Thyroid gland (tissue), 4 donors: ENCODE measurements at regions not wholly inside any gene's neighbourhood (a gene's known extent, or its start where the extent isn't known, plus 50 kb on each side); places are given as distances from the start of the nearest gene placed in this dataset.

ENCODE experiments used
- DNase-seq, 2 donors: peaks; one replicate each; pipeline ENCODE4 v3.0.0-alpha.2; 2019
- H3K27ac ChIP-seq, 3 donors: fragments of 200-600 bp; sonication (generic); 1 replicate in 2 of 3; 2 replicates in 1 of 3; pipeline ENCODE4 v1.5.1; 2016 to 2019; ENCODE audit warnings: mild to moderate bottlenecking in 1 of 3, moderate library complexity in 1 of 3
- H3K27me3 ChIP-seq: fragments of 200-600 bp; sonication (generic); one replicate; pipeline ENCODE4 v1.5.1; 2019
- H3K36me3 ChIP-seq, 2 donors: fragments of 200-600 bp; sonication (generic); one replicate each; pipeline ENCODE4 v1.5.1; 2016 to 2019
- H3K4me1 ChIP-seq, 2 donors: fragments of 200-600 bp; sonication (generic); one replicate each; pipeline ENCODE4 v1.5.1; 2017 to 2019
- H3K4me3 ChIP-seq, 3 donors: fragments of 200-600 bp; sonication (generic); replicated peaks in 1 of 3; 1 replicate in 2 of 3; 2 replicates in 1 of 3; pipeline ENCODE4 v1.5.1; 2016; ENCODE audit warnings: mild to moderate bottlenecking in 1 of 3
- H3K9me3 ChIP-seq: fragments of 200-600 bp; sonication (generic); one replicate; pipeline ENCODE4 v1.5.1; 2017
- POLR2A ChIP-seq, 2 donors: fragments of 450-650 bp; IDR thresholded peaks; one replicate each; pipeline ENCODE4 v1.6.1; 2017; ENCODE audit warnings: antibody characterized with exemption in 2 of 2, mild to moderate bottlenecking in 2 of 2, moderate library complexity in 1 of 2
- WGBS, 2 donors: methylation state at CpG; one replicate each; pipeline ENCODE4 v1.1.5; 2017; 5-methylcytosine and 5-hydroxymethylcytosine counted together
- intact Hi-C: fragments of 100-400 bp; cut with DNase I; formaldehyde crosslinking; loops from one replicate; pipeline ENCODE4 v1.15.1; 2023
- TF ChIP-seq, protein P1 (sequence below), 6 experiments: fragments of 200-600 bp in 3 of 6; fragments of 450-650 bp in 3 of 6; sonication (generic) in 3 of 6; IDR thresholded peaks; one replicate each; pipeline ENCODE4 v1.5.1; 2016 to 2019; ENCODE audit warnings: antibody characterized with exemption in 6 of 6, mild to moderate bottlenecking in 2 of 6, inconsistent platforms in 1 of 6, moderate library complexity in 1 of 6

DNA sequence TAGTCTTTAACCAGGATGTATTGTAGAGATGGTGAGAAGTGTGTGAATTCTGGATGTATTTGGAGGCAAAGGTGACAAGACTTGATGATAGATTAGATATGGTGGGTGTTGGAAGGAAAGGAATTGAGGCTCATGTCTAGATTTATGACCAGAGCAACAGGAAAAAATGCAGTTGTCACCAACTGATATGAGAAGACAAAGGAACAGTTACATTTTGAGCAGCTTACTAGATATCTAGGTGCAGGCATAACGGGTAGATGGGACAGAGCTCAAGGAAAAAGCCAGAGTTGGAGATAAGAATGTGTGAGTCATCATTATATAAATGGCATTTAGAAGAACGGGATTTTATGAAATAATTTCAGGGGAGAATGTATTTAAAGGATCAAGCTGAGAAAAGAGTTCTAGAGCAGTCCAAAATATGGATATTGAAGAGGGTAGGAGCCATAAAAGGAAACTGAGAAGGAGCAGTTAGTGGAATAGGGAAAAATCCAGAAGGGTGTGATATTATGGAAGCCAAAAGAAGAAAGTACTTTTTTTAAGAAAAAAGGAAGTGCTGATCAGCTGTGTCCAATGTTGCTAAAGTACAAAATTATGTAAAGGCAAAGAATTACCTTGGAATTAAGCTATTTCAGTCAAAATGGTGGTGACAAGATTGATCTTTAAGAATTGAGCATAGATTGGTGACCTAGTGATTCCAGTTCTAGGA lies 262.5 kb downstream of the CGGBP1 start:
- no peak for DNase-seq
- intact Hi-C loops: no loop called here
- Histone ChIP-seq H3K9me3 (no peaks in the 10 kb centered on the region), H3K4me3 (no peak overlapping the region), H3K27me3 (peaks cover 3% of the 10 kb centered on the region), H3K27ac (no peak overlapping the region), H3K36me3 (no peaks in the 10 kb centered on the region), H3K4me1 (peaks cover 8 to 11% of the 10 kb centered on the region in 2 donors)
- TF ChIP-seq, protein P1, sequence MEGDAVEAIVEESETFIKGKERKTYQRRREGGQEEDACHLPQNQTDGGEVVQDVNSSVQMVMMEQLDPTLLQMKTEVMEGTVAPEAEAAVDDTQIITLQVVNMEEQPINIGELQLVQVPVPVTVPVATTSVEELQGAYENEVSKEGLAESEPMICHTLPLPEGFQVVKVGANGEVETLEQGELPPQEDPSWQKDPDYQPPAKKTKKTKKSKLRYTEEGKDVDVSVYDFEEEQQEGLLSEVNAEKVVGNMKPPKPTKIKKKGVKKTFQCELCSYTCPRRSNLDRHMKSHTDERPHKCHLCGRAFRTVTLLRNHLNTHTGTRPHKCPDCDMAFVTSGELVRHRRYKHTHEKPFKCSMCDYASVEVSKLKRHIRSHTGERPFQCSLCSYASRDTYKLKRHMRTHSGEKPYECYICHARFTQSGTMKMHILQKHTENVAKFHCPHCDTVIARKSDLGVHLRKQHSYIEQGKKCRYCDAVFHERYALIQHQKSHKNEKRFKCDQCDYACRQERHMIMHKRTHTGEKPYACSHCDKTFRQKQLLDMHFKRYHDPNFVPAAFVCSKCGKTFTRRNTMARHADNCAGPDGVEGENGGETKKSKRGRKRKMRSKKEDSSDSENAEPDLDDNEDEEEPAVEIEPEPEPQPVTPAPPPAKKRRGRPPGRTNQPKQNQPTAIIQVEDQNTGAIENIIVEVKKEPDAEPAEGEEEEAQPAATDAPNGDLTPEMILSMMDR (IDR thresholded peaks at IDR 0.05): no peak
- TF ChIP-seq POLR2A (IDR thresholded peaks at IDR 0.05): no peak
- WGBS, 2 donors: 62 to 80% methylated on average over 2 of the region's 2 CpGs

DNA sequence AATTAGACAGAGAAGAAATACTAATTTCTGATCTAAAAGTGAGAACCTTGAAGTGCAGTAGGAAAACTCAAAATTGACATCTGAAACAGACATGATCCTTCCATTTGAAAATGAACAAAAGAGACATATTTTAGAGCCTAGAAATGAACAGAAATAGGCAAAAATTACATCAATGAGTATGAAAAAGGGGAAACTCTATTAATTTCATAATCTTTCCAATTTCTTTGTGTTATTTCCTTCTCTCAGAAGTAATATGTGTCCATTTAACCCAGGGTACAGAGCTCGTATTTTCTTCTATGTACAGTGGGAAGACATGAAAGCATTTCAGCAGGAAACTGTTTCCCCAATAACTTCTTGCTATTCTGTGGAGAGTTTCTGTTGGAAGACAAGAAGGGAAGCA lies 263.1 kb downstream of the CGGBP1 start:
- DNase-seq: no peak
- Histone ChIP-seq H3K4me1 (peaks cover 8 to 11% of the 10 kb centered on the region in 2 donors), H3K4me3 (no peak overlapping the region), H3K27me3 (peaks cover 3% of the 10 kb centered on the region), H3K9me3 (no peaks in the 10 kb centered on the region), H3K36me3 (no peaks in the 10 kb centered on the region), H3K27ac (no peak overlapping the region)
- 63 to 88% methylated on average over 1 of the region's 1 CpG for WGBS, 2 donors
- TF ChIP-seq, protein P1 (IDR thresholded peaks at IDR 0.05): no peak
- TF ChIP-seq POLR2A (IDR thresholded peaks at IDR 0.05): no peak
- intact Hi-C loops: no loop called here

DNA sequence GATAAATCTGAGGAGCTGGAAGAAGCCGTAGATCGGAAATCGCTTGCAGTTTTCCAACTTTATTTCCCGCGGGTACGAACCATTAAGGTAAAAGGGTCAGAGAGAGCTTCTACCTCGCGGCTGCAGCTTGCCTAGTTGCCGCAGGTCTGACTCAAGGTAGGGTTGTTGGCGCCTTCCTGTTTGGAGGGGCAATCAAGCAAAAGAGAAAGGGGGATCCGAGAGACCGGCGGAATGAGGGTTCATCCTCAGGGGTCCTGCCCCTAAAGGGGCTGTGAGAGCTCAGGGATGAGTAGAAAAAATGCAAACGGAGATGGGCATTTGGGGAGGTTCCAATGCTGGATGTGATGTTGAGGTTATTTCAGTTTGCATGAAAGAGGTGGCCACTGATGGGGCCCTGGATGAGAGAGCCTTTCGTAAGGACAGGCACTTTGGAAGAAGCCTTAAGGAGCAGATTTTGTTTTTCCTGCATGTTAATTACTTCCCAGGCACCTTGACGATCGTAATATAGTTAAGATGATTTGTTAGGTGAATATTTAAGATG lies 265.4 kb downstream of the CGGBP1 start:
- H3K4me3 ChIP-seq: peak overlapping the region in 1 of 3 donors; percentile 20

DNA sequence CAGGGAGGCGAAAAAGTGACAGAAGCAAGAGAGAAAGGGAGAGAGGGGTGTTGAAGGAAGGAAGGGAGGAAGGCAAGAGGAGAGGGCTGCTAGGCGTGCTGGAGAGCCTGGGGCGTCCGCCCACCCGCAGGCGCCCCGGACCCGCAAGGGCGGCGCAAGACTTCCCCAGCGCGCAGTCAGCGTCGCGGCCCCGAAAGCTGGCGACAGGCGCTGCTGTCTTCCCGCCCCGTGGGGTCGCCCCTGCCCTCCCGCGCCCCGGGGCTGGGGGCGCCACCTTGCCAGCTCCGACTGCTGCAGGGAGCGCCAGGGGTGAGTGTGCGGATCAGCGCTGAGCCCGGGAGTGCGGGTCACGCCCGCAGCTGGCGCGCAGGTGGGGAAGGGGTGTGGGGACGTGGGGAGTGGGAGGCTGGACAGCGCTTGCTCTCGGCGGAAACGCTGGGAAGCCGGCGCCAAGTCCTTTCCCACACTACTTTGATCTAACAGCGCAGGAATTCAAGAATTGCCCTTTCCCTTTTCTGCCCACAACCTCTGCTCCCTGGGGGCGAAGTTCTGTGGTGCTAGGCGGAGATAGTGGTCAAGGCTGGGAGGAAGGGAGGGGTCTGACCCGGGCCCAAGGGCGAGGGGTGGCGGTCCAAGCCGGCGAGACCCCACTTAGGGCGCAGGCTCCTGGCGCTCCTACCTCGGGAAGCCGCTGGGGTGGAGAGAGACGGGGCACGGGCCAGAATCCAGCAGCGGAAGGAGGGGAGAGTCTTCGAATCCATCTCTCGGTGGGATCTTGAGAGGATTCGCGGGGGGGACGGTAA lies 266.1 kb downstream of the CGGBP1 start, which contains the start of gene HTR1F:
HTR1F (plus strand) TSS at position 173 of the 803 bp plus-strand sequence.
- no peak for TF ChIP-seq POLR2A (IDR thresholded peaks at IDR 0.05)
- TF ChIP-seq, protein P1 (IDR thresholded peaks at IDR 0.05): no peak
- Histone ChIP-seq H3K36me3 (no peaks in the 10 kb centered on the region), H3K27me3 (peaks cover 3% of the 10 kb centered on the region), H3K4me3 (peak within 1 kb of the TSS in 2 of 3 donors; percentile 4 to 20), H3K9me3 (no peaks in the 10 kb centered on the region), H3K4me1 (peaks cover 8 to 11% of the 10 kb centered on the region in 2 donors), H3K27ac (peak within 1 kb of the TSS in 2 of 3 donors; percentile 36 to 40)
- WGBS, 2 donors: 2% methylated on average over 42 to 49 of the region's 62 CpGs
- intact Hi-C loops: no loop called here
- DNase-seq: no peak

More for the DNA sequence above, 265.4 kb downstream of the CGGBP1 start:
- intact Hi-C loops: no loop called here
- no peak for DNase-seq
- Histone ChIP-seq H3K9me3 (no peaks in the 10 kb centered on the region), H3K4me1 (peaks cover 8 to 11% of the 10 kb centered on the region in 2 donors), H3K27me3 (peaks cover 3% of the 10 kb centered on the region), H3K36me3 (no peaks in the 10 kb centered on the region), H3K27ac (peak overlapping the region in 1 of 3 donors; percentile 40)
- TF ChIP-seq, protein P1 (IDR thresholded peaks at IDR 0.05): no peak
- no peak for TF ChIP-seq POLR2A (IDR thresholded peaks at IDR 0.05)
- WGBS, 2 donors: 12 to 13% methylated on average over 17 of the region's 17 CpGs
